GM10266 (cell line): ENCODE measurements at regions not wholly inside any gene's neighbourhood (a gene's known extent, or its start where the extent isn't known, plus 50 kb on each side); places are given as distances from the start of the nearest gene placed in this dataset.

Experiments
- DNase-seq: peaks from one replicate; pipeline ENCODE4 v3.0.0; 2012; ENCODE audit errors: extremely low spot score
- TF ChIP-seq, protein P1 (sequence below): IDR thresholded peaks from 2 replicates; pipeline ENCODE4 v1.5.1; 2012; ENCODE audit warnings: mild to moderate bottlenecking, low read depth; ENCODE audit not compliant: control insufficient read depth, insufficient read depth; ENCODE audit errors: missing control alignments

- TF ChIP-seq, protein P1, sequence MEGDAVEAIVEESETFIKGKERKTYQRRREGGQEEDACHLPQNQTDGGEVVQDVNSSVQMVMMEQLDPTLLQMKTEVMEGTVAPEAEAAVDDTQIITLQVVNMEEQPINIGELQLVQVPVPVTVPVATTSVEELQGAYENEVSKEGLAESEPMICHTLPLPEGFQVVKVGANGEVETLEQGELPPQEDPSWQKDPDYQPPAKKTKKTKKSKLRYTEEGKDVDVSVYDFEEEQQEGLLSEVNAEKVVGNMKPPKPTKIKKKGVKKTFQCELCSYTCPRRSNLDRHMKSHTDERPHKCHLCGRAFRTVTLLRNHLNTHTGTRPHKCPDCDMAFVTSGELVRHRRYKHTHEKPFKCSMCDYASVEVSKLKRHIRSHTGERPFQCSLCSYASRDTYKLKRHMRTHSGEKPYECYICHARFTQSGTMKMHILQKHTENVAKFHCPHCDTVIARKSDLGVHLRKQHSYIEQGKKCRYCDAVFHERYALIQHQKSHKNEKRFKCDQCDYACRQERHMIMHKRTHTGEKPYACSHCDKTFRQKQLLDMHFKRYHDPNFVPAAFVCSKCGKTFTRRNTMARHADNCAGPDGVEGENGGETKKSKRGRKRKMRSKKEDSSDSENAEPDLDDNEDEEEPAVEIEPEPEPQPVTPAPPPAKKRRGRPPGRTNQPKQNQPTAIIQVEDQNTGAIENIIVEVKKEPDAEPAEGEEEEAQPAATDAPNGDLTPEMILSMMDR, result no peak
- DNase-seq, result no peak
Observed at GRCh38 chr7:10308276-10308675, 665.4 kb upstream of the PHF14 start.

GRCh38 chr7:10312942-10313341 is 660.7 kb upstream of the PHF14 start:
- TF ChIP-seq, protein P1, result no peak
- DNase-seq, result no peak

DNA sequence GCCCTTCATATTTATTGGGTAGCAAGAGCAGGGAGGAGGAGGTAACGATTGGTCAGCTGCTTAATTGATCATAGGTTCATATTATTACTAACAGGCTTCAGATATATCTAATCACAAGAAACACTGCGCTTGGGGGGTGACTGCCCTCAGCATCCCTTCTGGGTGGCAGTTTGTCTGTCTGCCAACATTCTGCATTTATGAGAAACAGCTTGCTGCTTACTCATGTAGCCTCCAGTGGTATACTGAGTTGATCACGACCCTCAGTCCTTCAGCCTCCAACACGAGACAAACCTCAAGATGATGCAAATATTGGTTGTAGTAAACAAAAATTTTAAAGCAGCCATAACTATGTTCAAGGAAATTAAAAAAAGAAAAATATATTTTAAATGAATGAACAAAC is 657.8 kb upstream of the PHF14 start:
- TF ChIP-seq, protein P1, result no peak
- no peak for DNase-seq

DNA sequence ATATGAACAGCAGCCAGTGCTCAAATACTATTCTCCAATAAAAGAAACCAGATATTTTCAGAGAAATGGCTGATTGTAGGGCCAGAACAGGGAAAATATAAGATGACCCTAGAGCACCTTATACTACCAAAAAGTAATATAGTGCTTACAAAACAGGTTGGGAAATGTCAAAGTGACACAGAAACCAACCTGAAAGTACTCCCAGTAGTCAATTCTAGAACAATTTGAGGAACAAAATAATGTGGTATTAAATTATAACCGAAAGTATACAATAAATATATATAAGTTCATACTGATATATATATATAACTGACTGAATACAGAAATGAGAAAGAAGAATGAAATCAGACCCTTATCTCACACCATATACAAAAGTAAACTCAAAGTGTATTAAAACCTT is 657.2 kb upstream of the PHF14 start:
- TF ChIP-seq, protein P1, result no peak
- DNase-seq, result no peak

DNA sequence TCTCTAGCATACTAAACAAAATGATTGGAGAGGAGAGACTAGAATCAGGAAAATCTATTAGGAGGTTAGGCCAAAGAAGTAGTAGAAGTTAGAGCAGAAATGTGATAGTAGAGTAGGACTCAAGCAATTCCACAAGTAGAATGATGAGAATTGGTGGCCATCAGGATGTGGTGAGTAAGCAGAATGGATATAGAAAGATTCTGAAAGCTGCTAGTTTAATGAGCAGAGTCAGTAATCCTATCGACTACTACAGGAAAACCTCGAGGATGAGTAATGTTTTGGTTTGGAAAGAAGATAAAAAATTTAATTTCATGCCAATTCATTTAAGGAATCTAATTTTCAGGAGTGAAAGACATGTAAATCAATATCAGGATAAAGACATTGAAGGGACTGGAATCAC is 648.3 kb upstream of the PHF14 start:
- DNase-seq, result no peak
- TF ChIP-seq, protein P1, result no peak

DNA sequence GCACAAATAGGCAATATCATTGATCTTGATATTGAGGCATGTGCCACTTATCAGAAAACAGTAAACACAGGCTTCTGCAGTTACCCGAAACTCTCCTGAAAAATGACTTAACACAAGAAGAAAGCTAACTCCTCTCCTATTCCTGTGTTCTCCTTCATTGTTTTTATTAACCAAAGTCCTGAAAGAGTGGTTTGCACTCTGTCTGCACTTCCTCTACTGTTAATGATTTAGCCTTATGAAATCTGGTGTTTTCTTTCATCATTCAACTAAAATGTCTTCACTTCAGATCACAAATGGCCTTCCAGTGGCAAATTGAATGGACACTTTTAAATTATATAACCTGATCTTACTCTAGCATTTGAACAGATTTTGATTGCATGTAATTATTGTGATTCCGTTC is 630.6 kb upstream of the PHF14 start:
- DNase-seq, result no peak
- TF ChIP-seq, protein P1, result no peak

DNA sequence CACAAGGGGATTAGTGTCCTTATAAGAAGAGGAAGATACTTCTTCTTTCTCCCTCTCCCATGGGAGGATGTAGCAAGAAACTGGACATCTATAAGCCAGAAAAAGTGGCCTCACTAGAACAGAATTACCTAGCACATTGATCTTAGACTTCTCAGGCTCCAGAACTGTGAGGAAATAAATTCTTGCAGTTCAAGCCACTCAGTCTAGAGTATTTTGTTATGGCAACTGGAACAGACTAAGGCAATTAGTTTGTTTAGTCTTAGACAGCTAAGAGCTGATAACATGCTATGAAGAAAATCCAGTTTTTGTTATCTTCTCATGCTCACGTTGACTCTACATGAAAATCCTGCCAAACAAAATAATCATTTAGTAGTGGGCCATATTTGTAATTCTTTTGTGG is 627.6 kb upstream of the PHF14 start:
- DNase-seq, result no peak
- TF ChIP-seq, protein P1, result no peak
